ENCODE measurements at regions not wholly inside any gene's neighbourhood (a gene's known extent, or its start where the extent isn't known, plus 50 kb on each side); places are given as distances from the start of the nearest gene placed in this dataset.
A peak's percentile ranks its signal among the peaks of the same experiment; 100 is the strongest.

GRCh38 chr5:8068078-8068477 lies 199.1 kb downstream of the MTRR start:
- Histone ChIP-seq H3K27me3 (ENCODE audit: control insufficient read depth, insufficient read depth, low read length) (no peaks in the 10 kb centered on the region), H3K4me3 (ENCODE audit: low read length) (no peak overlapping the region), H3K4me1 (ENCODE audit: control insufficient read depth, insufficient read depth, low read length) (no peaks in the 10 kb centered on the region), H3K9me3 (replicated peaks; ENCODE audit: control insufficient read depth, low read depth, low read length) (no peaks in the 10 kb centered on the region), H3K27ac (ENCODE audit: low read length) (no peak overlapping the region), H3K36me3 (ENCODE audit: control insufficient read depth, insufficient read depth, low read length) (no peaks in the 10 kb centered on the region)
- no peak for DNase-seq
- WGBS (ENCODE audit: insufficient coverage): 75% methylated on average over 1 of the region's 1 CpG

DNA sequence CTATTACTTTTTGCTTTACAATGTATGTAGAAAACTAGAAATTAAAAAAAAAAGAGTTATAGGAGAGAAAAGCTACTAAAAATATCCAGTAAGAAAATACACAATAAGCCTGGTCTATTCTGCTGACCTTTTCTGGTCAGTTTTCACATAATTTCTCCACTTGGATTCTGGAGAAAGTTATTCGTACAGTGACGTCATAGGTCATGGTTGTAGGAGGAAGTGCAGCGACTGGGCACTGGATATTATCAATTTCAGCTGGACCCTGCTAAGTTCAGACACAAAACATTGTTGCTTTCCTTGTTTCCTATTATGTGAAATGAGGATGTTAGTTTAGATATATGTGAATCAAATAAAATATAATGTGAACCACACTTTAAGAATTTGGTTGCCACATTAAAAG lies 201.2 kb downstream of the MTRR start:
- Histone ChIP-seq H3K27ac (ENCODE audit: low read length) (no peak overlapping the region), H3K4me1 (ENCODE audit: control insufficient read depth, insufficient read depth, low read length) (no peaks in the 10 kb centered on the region), H3K4me3 (ENCODE audit: low read length) (no peak overlapping the region), H3K36me3 (ENCODE audit: control insufficient read depth, insufficient read depth, low read length) (no peaks in the 10 kb centered on the region), H3K27me3 (ENCODE audit: control insufficient read depth, insufficient read depth, low read length) (no peaks in the 10 kb centered on the region), H3K9me3 (replicated peaks; ENCODE audit: control insufficient read depth, low read depth, low read length) (no peaks in the 10 kb centered on the region)
- no CpG with 5 or more reads among the region's 3 CpGs for WGBS (ENCODE audit: insufficient coverage)
- no peak for DNase-seq

DNA sequence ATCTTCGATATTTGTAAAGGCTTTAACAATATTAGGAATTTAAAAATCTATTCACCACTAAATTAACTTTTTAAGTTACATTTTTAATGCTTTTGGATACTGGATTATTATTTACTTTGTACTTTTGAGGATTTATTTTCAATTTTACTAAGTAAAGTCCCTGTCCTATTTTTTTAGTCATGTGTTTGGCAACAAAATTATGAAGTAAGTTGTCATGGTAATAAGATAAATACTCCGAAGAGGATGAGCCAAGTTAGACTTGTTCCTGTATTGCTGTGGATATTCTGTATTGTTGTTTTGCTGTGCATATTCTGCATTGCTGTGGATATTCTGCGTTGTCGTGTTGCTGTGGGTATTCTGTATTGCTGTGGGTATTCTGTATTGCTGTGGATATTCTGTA lies 210.1 kb downstream of the MTRR start:
- WGBS (ENCODE audit: insufficient coverage): no CpG with 5 or more reads among the region's 4 CpGs
- H3K27ac ChIP-seq (ENCODE audit: low read length): peak overlapping the region; percentile 55
- no peaks in the 10 kb centered on the region for H3K9me3 ChIP-seq (replicated peaks; ENCODE audit: control insufficient read depth, low read depth, low read length)
- H3K4me1 ChIP-seq (ENCODE audit: control insufficient read depth, insufficient read depth, low read length): no peaks in the 10 kb centered on the region
- no peaks in the 10 kb centered on the region for H3K27me3 ChIP-seq (ENCODE audit: control insufficient read depth, insufficient read depth, low read length)
- H3K4me3 ChIP-seq (ENCODE audit: low read length): no peak overlapping the region
- DNase-seq: peak; percentile 88
- no peaks in the 10 kb centered on the region for H3K36me3 ChIP-seq (ENCODE audit: control insufficient read depth, insufficient read depth, low read length)

GRCh38 chr5:8081179-8081578 lies 212.2 kb downstream of the MTRR start:
- no peaks in the 10 kb centered on the region for H3K27me3 ChIP-seq (ENCODE audit: control insufficient read depth, insufficient read depth, low read length)
- no peaks in the 10 kb centered on the region for H3K9me3 ChIP-seq (replicated peaks; ENCODE audit: control insufficient read depth, low read depth, low read length)
- no peaks in the 10 kb centered on the region for H3K4me1 ChIP-seq (ENCODE audit: control insufficient read depth, insufficient read depth, low read length)
- H3K4me3 ChIP-seq (ENCODE audit: low read length): no peak overlapping the region
- no peak overlapping the region for H3K27ac ChIP-seq (ENCODE audit: low read length)
- H3K36me3 ChIP-seq (ENCODE audit: control insufficient read depth, insufficient read depth, low read length): no peaks in the 10 kb centered on the region
- DNase-seq: no peak
- WGBS (ENCODE audit: insufficient coverage): 51% methylated on average over 3 of the region's 5 CpGs

DNA sequence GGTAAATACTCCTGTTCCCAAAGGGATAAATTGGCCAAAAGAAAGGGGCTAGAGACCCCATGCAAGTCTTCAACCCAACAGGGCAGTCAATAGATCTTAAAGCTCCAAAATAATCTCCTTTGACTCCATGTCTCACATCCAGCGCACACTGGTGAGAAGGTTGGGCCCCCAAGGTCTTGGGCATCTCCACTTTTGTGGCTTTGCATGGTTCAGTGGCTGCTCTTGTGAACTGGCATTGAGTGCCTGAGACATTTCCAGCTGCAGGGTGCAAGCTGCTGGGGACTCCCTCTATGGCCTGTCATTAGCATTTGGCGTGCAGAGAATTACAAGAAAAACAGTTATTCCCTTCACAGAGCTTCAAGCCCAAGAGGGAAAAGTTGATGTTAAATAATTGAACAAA lies 224.7 kb downstream of the MTRR start:
- WGBS (ENCODE audit: insufficient coverage): 100% methylated on average over 1 of the region's 2 CpGs
- no peaks in the 10 kb centered on the region for H3K4me1 ChIP-seq (ENCODE audit: control insufficient read depth, insufficient read depth, low read length)
- H3K9me3 ChIP-seq (replicated peaks; ENCODE audit: control insufficient read depth, low read depth, low read length): no peaks in the 10 kb centered on the region
- no peak overlapping the region for H3K4me3 ChIP-seq (ENCODE audit: low read length)
- no peak for DNase-seq
- no peak overlapping the region for H3K27ac ChIP-seq (ENCODE audit: low read length)
- no peaks in the 10 kb centered on the region for H3K36me3 ChIP-seq (ENCODE audit: control insufficient read depth, insufficient read depth, low read length)
- no peaks in the 10 kb centered on the region for H3K27me3 ChIP-seq (ENCODE audit: control insufficient read depth, insufficient read depth, low read length)

DNA sequence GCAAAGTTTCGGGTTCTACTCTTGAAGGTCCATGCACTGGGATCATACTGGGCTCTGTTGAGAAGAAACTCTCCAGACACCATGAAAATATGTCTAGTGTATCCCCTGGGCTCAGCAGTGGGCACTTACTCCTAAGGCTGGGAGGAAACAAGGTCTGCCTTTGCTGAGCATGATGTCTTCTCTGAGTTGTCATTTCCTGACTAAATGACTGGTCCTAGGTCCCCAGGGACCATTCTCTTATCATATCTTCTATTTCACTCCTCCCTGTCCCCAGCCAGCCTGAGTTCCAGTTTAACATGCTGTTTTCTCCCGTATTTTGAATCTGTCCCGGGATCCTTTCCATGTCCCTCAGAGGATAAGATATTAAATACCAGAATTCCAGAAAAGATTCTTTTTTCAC lies 225.4 kb downstream of the MTRR start:
- Histone ChIP-seq H3K4me1 (ENCODE audit: control insufficient read depth, insufficient read depth, low read length) (no peaks in the 10 kb centered on the region), H3K36me3 (ENCODE audit: control insufficient read depth, insufficient read depth, low read length) (no peaks in the 10 kb centered on the region), H3K9me3 (replicated peaks; ENCODE audit: control insufficient read depth, low read depth, low read length) (no peaks in the 10 kb centered on the region), H3K27me3 (ENCODE audit: control insufficient read depth, insufficient read depth, low read length) (no peaks in the 10 kb centered on the region), H3K27ac (ENCODE audit: low read length) (no peak overlapping the region), H3K4me3 (ENCODE audit: low read length) (no peak overlapping the region)
- no CpG with 5 or more reads among the region's 3 CpGs for WGBS (ENCODE audit: insufficient coverage)
- no peak for DNase-seq

DNA sequence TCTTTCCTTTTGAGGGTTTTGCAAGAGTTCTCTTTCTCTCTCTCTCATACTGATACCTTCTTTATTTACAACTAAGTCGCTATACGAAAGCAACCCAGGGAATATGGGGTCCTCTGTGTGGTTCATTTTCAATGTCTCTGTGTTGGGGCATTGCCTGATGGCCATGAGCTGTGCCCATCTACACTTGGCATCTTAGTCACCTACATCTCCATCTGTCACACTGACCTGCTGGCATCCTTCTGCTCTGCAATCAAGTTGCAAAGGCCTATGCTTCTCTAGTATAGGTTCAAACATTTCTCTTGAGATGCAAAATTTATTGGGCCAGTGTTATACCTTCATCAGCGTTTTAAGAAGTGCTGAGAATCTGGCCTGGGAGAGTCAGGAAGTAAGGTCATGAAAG lies 228.2 kb downstream of the MTRR start:
- Histone ChIP-seq H3K27me3 (ENCODE audit: control insufficient read depth, insufficient read depth, low read length) (no peaks in the 10 kb centered on the region), H3K36me3 (ENCODE audit: control insufficient read depth, insufficient read depth, low read length) (no peaks in the 10 kb centered on the region), H3K4me3 (ENCODE audit: low read length) (no peak overlapping the region), H3K9me3 (replicated peaks; ENCODE audit: control insufficient read depth, low read depth, low read length) (no peaks in the 10 kb centered on the region), H3K4me1 (ENCODE audit: control insufficient read depth, insufficient read depth, low read length) (no peaks in the 10 kb centered on the region), H3K27ac (ENCODE audit: low read length) (no peak overlapping the region)
- WGBS (ENCODE audit: insufficient coverage): 73% methylated on average over 1 of the region's 3 CpGs
- no peak for DNase-seq

DNA sequence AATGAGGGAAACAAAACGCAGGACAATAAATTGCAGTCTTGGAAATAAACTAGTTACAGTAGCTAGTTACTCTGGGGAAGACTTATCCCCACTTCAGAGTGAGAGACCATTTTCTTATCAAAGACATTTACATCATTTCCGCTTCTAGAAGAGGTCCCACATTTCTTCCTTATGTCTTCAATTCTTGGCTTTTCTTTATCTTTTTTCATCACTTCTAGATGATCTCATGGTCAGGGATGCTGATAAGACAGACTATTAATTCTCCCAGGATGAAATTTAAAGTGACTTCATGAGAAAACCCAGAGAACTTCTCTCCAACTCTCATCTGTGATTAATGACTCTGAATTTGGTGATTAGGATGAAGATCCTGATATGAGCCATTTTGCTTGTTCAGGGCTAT lies 229.1 kb downstream of the MTRR start:
- H3K9me3 ChIP-seq (replicated peaks; ENCODE audit: control insufficient read depth, low read depth, low read length): no peaks in the 10 kb centered on the region
- WGBS (ENCODE audit: insufficient coverage): no CpG with 5 or more reads among the region's 2 CpGs
- H3K27me3 ChIP-seq (ENCODE audit: control insufficient read depth, insufficient read depth, low read length): no peaks in the 10 kb centered on the region
- H3K36me3 ChIP-seq (ENCODE audit: control insufficient read depth, insufficient read depth, low read length): no peaks in the 10 kb centered on the region
- no peaks in the 10 kb centered on the region for H3K4me1 ChIP-seq (ENCODE audit: control insufficient read depth, insufficient read depth, low read length)
- H3K4me3 ChIP-seq (ENCODE audit: low read length): no peak overlapping the region
- no peak overlapping the region for H3K27ac ChIP-seq (ENCODE audit: low read length)
- peak; percentile 71 for DNase-seq

- no peaks in the 10 kb centered on the region for H3K36me3 ChIP-seq (ENCODE audit: control insufficient read depth, insufficient read depth, low read length)
- no peaks in the 10 kb centered on the region for H3K4me1 ChIP-seq (ENCODE audit: control insufficient read depth, insufficient read depth, low read length)
- H3K9me3 ChIP-seq (replicated peaks; ENCODE audit: control insufficient read depth, low read depth, low read length): no peaks in the 10 kb centered on the region
- WGBS (ENCODE audit: insufficient coverage): no CpG with 5 or more reads among the region's 1 CpG
- no peaks in the 10 kb centered on the region for H3K27me3 ChIP-seq (ENCODE audit: control insufficient read depth, insufficient read depth, low read length)
- no peak for DNase-seq
- no peak overlapping the region for H3K27ac ChIP-seq (ENCODE audit: low read length)
- no peak overlapping the region for H3K4me3 ChIP-seq (ENCODE audit: low read length)
Measured at GRCh38 chr5:8102714-8103113, 233.8 kb downstream of the MTRR start.

DNA sequence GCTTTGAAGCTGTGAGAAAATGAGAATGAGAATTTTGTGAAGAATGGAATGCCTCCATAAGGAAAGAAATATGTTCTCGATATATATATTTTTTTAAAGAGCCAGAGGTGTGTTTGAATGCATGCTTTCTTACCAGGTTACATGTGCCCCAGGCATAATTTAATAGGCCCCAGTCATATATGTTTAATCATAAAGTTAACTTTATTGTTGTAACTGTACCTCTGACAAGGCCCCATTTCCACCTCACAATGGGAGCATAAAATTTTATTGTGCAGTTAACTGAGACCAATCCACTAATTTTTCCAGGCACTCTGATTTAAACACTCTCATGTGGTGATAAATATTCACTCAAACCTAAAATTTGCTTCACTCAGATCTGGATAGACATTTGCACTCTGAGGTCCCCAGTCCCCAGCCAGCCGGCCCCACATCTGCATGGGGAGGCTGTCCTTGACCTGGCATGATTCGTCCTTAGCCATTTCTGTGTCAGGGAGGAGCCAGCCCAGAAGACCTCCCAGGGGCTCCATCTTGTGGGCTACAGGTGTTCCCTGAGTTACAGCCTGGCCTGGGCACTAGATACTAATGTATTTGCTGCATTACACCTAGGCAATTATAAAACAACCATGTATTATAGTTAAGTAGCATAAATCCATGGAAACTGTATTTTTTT lies 245.8 kb downstream of the MTRR start:
- H3K27ac ChIP-seq (ENCODE audit: low read length): no peak overlapping the region
- DNase-seq: no peak
- no peaks in the 10 kb centered on the region for H3K27me3 ChIP-seq (ENCODE audit: control insufficient read depth, insufficient read depth, low read length)
- no peaks in the 10 kb centered on the region for H3K4me1 ChIP-seq (ENCODE audit: control insufficient read depth, insufficient read depth, low read length)
- no peaks in the 10 kb centered on the region for H3K36me3 ChIP-seq (ENCODE audit: control insufficient read depth, insufficient read depth, low read length)
- H3K9me3 ChIP-seq (replicated peaks; ENCODE audit: control insufficient read depth, low read depth, low read length): no peaks in the 10 kb centered on the region
- WGBS (ENCODE audit: insufficient coverage): 75% methylated on average over 2 of the region's 3 CpGs
- H3K4me3 ChIP-seq (ENCODE audit: low read length): no peak overlapping the region

DNA sequence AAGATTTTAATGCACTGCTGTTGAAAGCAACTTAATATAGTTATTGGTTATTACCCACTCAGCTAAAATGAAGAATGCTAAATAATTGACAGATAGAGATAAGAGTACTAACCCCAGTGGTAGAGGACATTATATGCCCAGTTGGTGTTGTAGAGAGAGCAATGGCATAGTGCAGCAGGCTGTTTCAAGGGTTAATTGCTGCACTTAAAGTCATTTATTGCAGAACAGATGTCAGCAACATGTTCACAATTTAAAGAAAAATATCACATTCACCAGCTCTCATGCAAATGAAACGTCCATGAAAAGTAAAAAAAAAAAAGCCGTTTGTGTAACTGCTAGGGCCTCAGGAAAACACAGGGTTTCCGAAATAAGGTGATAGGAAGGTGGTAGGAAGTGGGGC lies 254.6 kb downstream of the MTRR start:
- Histone ChIP-seq H3K4me3 (ENCODE audit: low read length) (no peak overlapping the region), H3K27ac (ENCODE audit: low read length) (no peak overlapping the region), H3K27me3 (ENCODE audit: control insufficient read depth, insufficient read depth, low read length) (no peaks in the 10 kb centered on the region), H3K9me3 (replicated peaks; ENCODE audit: control insufficient read depth, low read depth, low read length) (no peaks in the 10 kb centered on the region), H3K36me3 (ENCODE audit: control insufficient read depth, insufficient read depth, low read length) (no peaks in the 10 kb centered on the region), H3K4me1 (ENCODE audit: control insufficient read depth, insufficient read depth, low read length) (no peaks in the 10 kb centered on the region)
- WGBS (ENCODE audit: insufficient coverage): 75% methylated on average over 1 of the region's 3 CpGs
- DNase-seq: no peak

All from muscle of leg (tissue), 3 donors.